Upper lobe of right lung (tissue), 1 donor: ENCODE measurements at regions not wholly inside any gene's neighbourhood (a gene's known extent, or its start where the extent isn't known, plus 50 kb on each side); places are given as distances from the start of the nearest gene placed in this dataset.

Experiments
- ATAC-seq: fragments of 200-7000 bp; cut with Tn5 transposase; one replicate; pipeline ENCODE4 v1.9.1; 2020; ENCODE audit warnings: mild to moderate bottlenecking, moderate library complexity
- DNase-seq: peaks from one replicate; pipeline ENCODE4 v3.0.0-alpha.2; 2020
- H3K27ac ChIP-seq: fragments of 200-600 bp; one replicate; pipeline ENCODE4 v1.8.0; 2022
- H3K27me3 ChIP-seq: fragments of 200-600 bp; one replicate; pipeline ENCODE4 v1.8.0; 2022; ENCODE audit warnings: mild to moderate bottlenecking
- H3K36me3 ChIP-seq: fragments of 200-600 bp; one replicate; pipeline ENCODE4 v1.8.0; 2022
- H3K4me1 ChIP-seq: fragments of 200-600 bp; one replicate; pipeline ENCODE4 v1.8.0; 2022
- H3K4me3 ChIP-seq: fragments of 200-600 bp; one replicate; pipeline ENCODE4 v1.8.0; 2022; ENCODE audit warnings: mild to moderate bottlenecking
- H3K9me3 ChIP-seq: fragments of 200-600 bp; one replicate; pipeline ENCODE4 v1.8.0; 2022
- CTCF ChIP-seq: fragments of 200-600 bp; IDR thresholded peaks from one replicate; pipeline ENCODE4 v1.8.0; 2022; ENCODE audit warnings: antibody characterized with exemption
- intact Hi-C: fragments of 100-400 bp; cut with DNase I; formaldehyde crosslinking; loops from one replicate; pipeline ENCODE4 v1.11.0; 2022
- donor health status: DM: no; HTN: yes; CAD: no; lungs with severe emphysema.

GRCh38 chr5:158058208-158059120 is 199.5 kb upstream of the CLINT1 start:
- Histone ChIP-seq H3K4me1 (no peaks in the 10 kb centered on the region), H3K27me3 (no peaks in the 10 kb centered on the region), H3K4me3 (no peak overlapping the region), H3K27ac (no peak overlapping the region), H3K36me3 (no peaks in the 10 kb centered on the region), H3K9me3 (no peaks in the 10 kb centered on the region)
- intact Hi-C loops: no loop called here
- DNase-seq: no peak
- no peak for TF ChIP-seq CTCF
- no peak for ATAC-seq

- Histone ChIP-seq H3K27ac (no peak overlapping the region), H3K9me3 (no peaks in the 10 kb centered on the region), H3K4me1 (no peaks in the 10 kb centered on the region), H3K4me3 (no peak overlapping the region), H3K27me3 (no peaks in the 10 kb centered on the region), H3K36me3 (no peaks in the 10 kb centered on the region)
- intact Hi-C loops: no loop called here
- TF ChIP-seq CTCF: no peak
- ATAC-seq: no peak
- no peak for DNase-seq
These were observed 197.3 kb upstream of the CLINT1 start for GRCh38 chr5:158056130-158056825.

- H3K4me1 ChIP-seq: no peaks in the 10 kb centered on the region
- H3K27ac ChIP-seq: no peak overlapping the region
- no peak for DNase-seq
- no peak overlapping the region for H3K4me3 ChIP-seq
- no peaks in the 10 kb centered on the region for H3K36me3 ChIP-seq
- intact Hi-C loops: no loop called here
- TF ChIP-seq CTCF: no peak
- no peaks in the 10 kb centered on the region for H3K9me3 ChIP-seq
- H3K27me3 ChIP-seq: no peaks in the 10 kb centered on the region
- no peak for ATAC-seq
These were observed 196.2 kb upstream of the CLINT1 start for GRCh38 chr5:158055111-158055501.

- no peaks in the 10 kb centered on the region for H3K36me3 ChIP-seq
- DNase-seq (no peak), ATAC-seq (no peak)
- no peak for TF ChIP-seq CTCF
- H3K9me3 ChIP-seq: no peaks in the 10 kb centered on the region
- H3K27me3 ChIP-seq: no peaks in the 10 kb centered on the region
- intact Hi-C loops: no loop called here
- H3K4me1 ChIP-seq: no peaks in the 10 kb centered on the region
- no peak overlapping the region for H3K4me3 ChIP-seq
- no peak overlapping the region for H3K27ac ChIP-seq
These were observed 195.5 kb upstream of the CLINT1 start for GRCh38 chr5:158054223-158055110.

GRCh38 chr5:158051036-158051435 is 192.1 kb upstream of the CLINT1 start:
- no peak for DNase-seq
- no peak for TF ChIP-seq CTCF
- intact Hi-C loops: no loop called here
- ATAC-seq: no peak
- no peaks in the 10 kb centered on the region for H3K4me1 ChIP-seq
- no peak overlapping the region for H3K4me3 ChIP-seq
- H3K36me3 ChIP-seq: no peaks in the 10 kb centered on the region
- peaks cover 8% of the 10 kb centered on the region for H3K27me3 ChIP-seq
- H3K9me3 ChIP-seq: no peaks in the 10 kb centered on the region
- H3K27ac ChIP-seq: no peak overlapping the region
